Epithelial cell of prostate (primary cell): ENCODE measurements at regions not wholly inside any gene's neighbourhood (a gene's known extent, or its start where the extent isn't known, plus 50 kb on each side); places are given as distances from the start of the nearest gene placed in this dataset.

Source experiments
- DNase-seq: peaks from one replicate; pipeline ENCODE4 v3.0.0-alpha.2; 2011; ENCODE audit warnings: low read depth, low spot score
- H3K27ac ChIP-seq: fragments of 450-650 bp; 2 replicates; pipeline ENCODE4 v1.5.1; 2017; ENCODE audit warnings: mild to moderate bottlenecking

- DNase-seq, result no peak
These were observed 73.3 kb upstream of the GHITM start for GRCh38 chr10:84065804-84066601.

GRCh38 chr10:84074521-84074920 is 64.8 kb upstream of the GHITM start:
- no peak for DNase-seq

More at GRCh38 chr10:84065804-84066601, 73.3 kb upstream of the GHITM start:
- no peak overlapping the region for H3K27ac ChIP-seq

GRCh38 chr10:84075226-84076046 is 63.9 kb upstream of the GHITM start:
- DNase-seq, result no peak
- H3K27ac ChIP-seq, result no peak overlapping the region

More at GRCh38 chr10:84074521-84074920, 64.8 kb upstream of the GHITM start:
- no peak overlapping the region for H3K27ac ChIP-seq

GRCh38 chr10:84076047-84076388 is 63.3 kb upstream of the GHITM start:
- DNase-seq, result no peak
- H3K27ac ChIP-seq, result no peak overlapping the region

- DNase-seq, result no peak
- no peak overlapping the region for H3K27ac ChIP-seq
These were observed 62.6 kb upstream of the GHITM start for GRCh38 chr10:84076540-84077195.

GRCh38 chr10:84077768-84078167 is 61.5 kb upstream of the GHITM start:
- H3K27ac ChIP-seq, result no peak overlapping the region

GRCh38 chr10:84078771-84079170 is 60.5 kb upstream of the GHITM start:
- H3K27ac ChIP-seq, result no peak overlapping the region
- no peak for DNase-seq

More at GRCh38 chr10:84077768-84078167, 61.5 kb upstream of the GHITM start:
- no peak for DNase-seq

- no peak overlapping the region for H3K27ac ChIP-seq
- DNase-seq, result no peak
These were observed 55.0 kb upstream of the GHITM start for GRCh38 chr10:84084342-84084741.

- H3K27ac ChIP-seq, result no peak overlapping the region
- DNase-seq, result no peak
These were observed 52.1 kb upstream of the GHITM start for GRCh38 chr10:84087202-84087601.

GRCh38 chr10:84088626-84089025 is 50.7 kb upstream of the GHITM start:
- DNase-seq, result no peak

GRCh38 chr10:84089162-84089561 is 50.1 kb upstream of the GHITM start:
- DNase-seq, result no peak
- H3K27ac ChIP-seq, result no peak overlapping the region

More at GRCh38 chr10:84088626-84089025, 50.7 kb upstream of the GHITM start:
- no peak overlapping the region for H3K27ac ChIP-seq
